GM23338 (cell line): ENCODE measurements at regions not wholly inside any gene's neighbourhood (a gene's known extent, or its start where the extent isn't known, plus 50 kb on each side); places are given as distances from the start of the nearest gene placed in this dataset.

Experiments
- ATAC-seq: fragments of 200-7000 bp; cut with Tn5 transposase; 3 replicates; pipeline ENCODE4 v1.9.1; 2020
- DNase-seq: peaks from one replicate; pipeline ENCODE4 v3.0.0-alpha.2; 2015; ENCODE audit warnings: low spot score
- H2AFZ ChIP-seq: fragments of 200-600 bp; sonication (generic); 2 replicates; pipeline ENCODE4 v1.8.0; 2016; ENCODE audit warnings: antibody characterized with exemption, mild to moderate bottlenecking, moderate library complexity
- H3F3A ChIP-seq: fragments of 200-600 bp; sonication (generic); replicated peaks from 2 replicates; pipeline ENCODE4 v1.8.0; 2017; ENCODE audit warnings: antibody characterized with exemption, mixed run types, low read depth
- H3K27ac ChIP-seq: fragments of 200-600 bp; sonication (generic); 2 replicates; pipeline ENCODE4 v1.6.1; 2016; ENCODE audit warnings: low read depth
- H3K27me3 ChIP-seq: fragments of 200-600 bp; sonication (generic); 2 replicates; pipeline ENCODE4 v1.8.0; 2016; ENCODE audit warnings: mild to moderate bottlenecking, mixed run types, moderate library complexity; ENCODE audit not compliant: insufficient read depth
- H3K36me3 ChIP-seq: fragments of 200-600 bp; sonication (generic); 2 replicates; pipeline ENCODE4 v1.8.0; 2016; ENCODE audit warnings: mild to moderate bottlenecking; ENCODE audit not compliant: insufficient read depth
- H3K4me1 ChIP-seq: fragments of 200-600 bp; sonication (generic); 2 replicates; pipeline ENCODE4 v1.8.0; 2016; ENCODE audit warnings: mild to moderate bottlenecking, moderate library complexity; ENCODE audit not compliant: insufficient read depth
- H3K4me2 ChIP-seq: fragments of 200-600 bp; sonication (generic); 2 replicates; pipeline ENCODE4 v1.7.1; 2017; ENCODE audit warnings: mixed run types
- H3K4me3 ChIP-seq: fragments of 200-600 bp; sonication (generic); 2 replicates; pipeline ENCODE4 v1.6.1; 2016; ENCODE audit warnings: mixed run types
- H3K79me2 ChIP-seq: fragments of 200-600 bp; sonication (generic); replicated peaks from 2 replicates; pipeline ENCODE4 v1.8.0; 2017; ENCODE audit warnings: mild to moderate bottlenecking; ENCODE audit not compliant: insufficient read depth
- H3K9me2 ChIP-seq: fragments of 200-600 bp; sonication (generic); 2 replicates; pipeline ENCODE4 v1.8.0; 2017; ENCODE audit not compliant: insufficient read depth
- H4K20me1 ChIP-seq: fragments of 200-600 bp; sonication (generic); replicated peaks from 2 replicates; pipeline ENCODE4 v1.8.0; 2017; ENCODE audit warnings: mild to moderate bottlenecking; ENCODE audit not compliant: insufficient read depth
- H3K27ac Mint-ChIP-seq: 2 replicates; pipeline ENCODE4 v1.8.0; 2020; ENCODE audit warnings: inconsistent platforms, mild to moderate bottlenecking, moderate library complexity, mixed read lengths
- H3K27me3 Mint-ChIP-seq: 3 replicates; pipeline ENCODE4 v1.8.0; 2022; ENCODE audit warnings: low read depth, mild to moderate bottlenecking, moderate library complexity, mixed read lengths, inconsistent platforms; ENCODE audit not compliant: insufficient read depth, poor library complexity
- H3K36me3 Mint-ChIP-seq: 3 replicates; pipeline ENCODE4 v1.8.0; 2021; ENCODE audit warnings: low read depth, mild to moderate bottlenecking, inconsistent platforms, moderate library complexity, mixed read lengths
- H3K4me1 Mint-ChIP-seq: 3 replicates; pipeline ENCODE4 v1.8.0; 2020; ENCODE audit warnings: mild to moderate bottlenecking, inconsistent platforms, mixed read lengths
- H3K4me3 Mint-ChIP-seq: 3 replicates; pipeline ENCODE4 v1.8.0; 2021; ENCODE audit warnings: moderate library complexity, mild to moderate bottlenecking, inconsistent platforms, mixed read lengths
- H3K9me3 Mint-ChIP-seq: 3 replicates; pipeline ENCODE4 v1.8.0; 2020; ENCODE audit warnings: moderate library complexity, mild to moderate bottlenecking, inconsistent platforms, mixed read lengths
- CREB1 ChIP-seq: fragments of 250-450 bp; sonication (Bioruptor Pico); IDR thresholded peaks from 2 replicates; pipeline ENCODE4 v1.5.0; 2020; ENCODE audit warnings: low read depth, mild to moderate bottlenecking, moderate library complexity
- EZH2 ChIP-seq: fragments of 200-600 bp; sonication (generic); IDR thresholded peaks from one replicate; pipeline ENCODE4 v1.8.0; 2017; ENCODE audit warnings: antibody characterized with exemption, mild to moderate bottlenecking, low read depth; ENCODE audit not compliant: unreplicated experiment
- EZH2phosphoT487 ChIP-seq: fragments of 200-600 bp; sonication (generic); IDR thresholded peaks from one replicate; pipeline ENCODE4 v1.8.1; 2018; ENCODE audit warnings: antibody characterized with exemption; ENCODE audit not compliant: unreplicated experiment
- JUNB ChIP-seq: IDR thresholded peaks from one replicate; pipeline ENCODE4 v1.6.1; 2016; ENCODE audit warnings: antibody characterized with exemption; ENCODE audit not compliant: unreplicated experiment
- NANOG ChIP-seq: IDR thresholded peaks from 2 replicates; pipeline ENCODE4 v1.6.1; 2016; ENCODE audit warnings: antibody characterized with exemption, borderline replicate concordance
- POLR2AphosphoS5 ChIP-seq: IDR thresholded peaks from 2 replicates; pipeline ENCODE4 v1.6.1; 2016; ENCODE audit warnings: antibody characterized with exemption, low read depth
- REST ChIP-seq: IDR thresholded peaks from one replicate; pipeline ENCODE4 v1.6.1; 2018; ENCODE audit warnings: antibody characterized with exemption; ENCODE audit not compliant: unreplicated experiment
- STAT1 ChIP-seq: IDR thresholded peaks from one replicate; pipeline ENCODE4 v1.6.1; 2016; ENCODE audit warnings: antibody characterized with exemption; ENCODE audit not compliant: unreplicated experiment
- ZNF114 ChIP-seq: fragments of 250-450 bp; sonication (Bioruptor Pico); IDR thresholded peaks from 2 replicates; pipeline ENCODE4 v1.5.0; 2020; ENCODE audit warnings: mild to moderate bottlenecking, moderate library complexity
- ZNF462 ChIP-seq: fragments of 250-450 bp; sonication (Bioruptor Pico); IDR thresholded peaks from 2 replicates; pipeline ENCODE4 v1.5.0; 2020; ENCODE audit warnings: mild to moderate bottlenecking, moderate library complexity
- TF ChIP-seq, protein P1 (sequence below): IDR thresholded peaks from 2 replicates; pipeline ENCODE4 v1.6.1; 2016; ENCODE audit warnings: antibody characterized with exemption

DNA sequence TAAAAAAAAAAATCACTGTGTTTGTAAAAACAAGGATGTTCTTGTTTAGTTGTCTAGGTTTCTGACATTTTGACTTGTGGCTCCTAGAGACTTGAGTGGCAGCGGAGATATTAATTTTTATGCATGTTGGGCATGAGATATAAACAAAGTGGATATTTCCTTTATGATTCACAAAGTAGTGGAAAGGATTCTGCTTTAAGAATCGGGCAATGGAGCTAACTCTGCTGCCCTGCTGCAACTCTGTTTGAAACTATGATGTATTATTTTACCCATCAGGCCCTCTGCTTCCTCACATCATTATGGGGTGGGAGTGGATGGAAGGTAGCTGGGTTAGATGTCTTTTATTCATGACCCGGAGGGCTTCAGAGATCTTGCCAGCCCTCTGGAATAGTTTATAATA, 94.1 kb upstream of the CD180 start:
- no peaks in the 10 kb centered on the region for H3K27me3 Mint-ChIP-seq
- no peak overlapping the region for H3K27ac ChIP-seq
- no peaks in the 10 kb centered on the region for H3F3A ChIP-seq
- H3K4me2 ChIP-seq, result no peak overlapping the region
- TF ChIP-seq NANOG (no peak), CREB1 (no peak), JUNB (no peak), ZNF114 (no peak), EZH2 (no peak), REST (no peak), STAT1 (no peak), ZNF462 (CRISPR knock-in tag) (no peak), EZH2phosphoT487 (no peak), POLR2AphosphoS5 (no peak)
- TF ChIP-seq, protein P1, sequence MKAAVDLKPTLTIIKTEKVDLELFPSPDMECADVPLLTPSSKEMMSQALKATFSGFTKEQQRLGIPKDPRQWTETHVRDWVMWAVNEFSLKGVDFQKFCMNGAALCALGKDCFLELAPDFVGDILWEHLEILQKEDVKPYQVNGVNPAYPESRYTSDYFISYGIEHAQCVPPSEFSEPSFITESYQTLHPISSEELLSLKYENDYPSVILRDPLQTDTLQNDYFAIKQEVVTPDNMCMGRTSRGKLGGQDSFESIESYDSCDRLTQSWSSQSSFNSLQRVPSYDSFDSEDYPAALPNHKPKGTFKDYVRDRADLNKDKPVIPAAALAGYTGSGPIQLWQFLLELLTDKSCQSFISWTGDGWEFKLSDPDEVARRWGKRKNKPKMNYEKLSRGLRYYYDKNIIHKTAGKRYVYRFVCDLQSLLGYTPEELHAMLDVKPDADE, result no peak
- H3K4me1 ChIP-seq, result peaks cover 7% of the 10 kb centered on the region; the same call in 1 of the 2 replicates
- H3K4me3 Mint-ChIP-seq, result no peak overlapping the region
- peaks cover 3% of the 10 kb centered on the region; the same call in 1 of the 3 replicates for H3K4me1 Mint-ChIP-seq
- no peaks in the 10 kb centered on the region for H3K36me3 ChIP-seq
- ATAC-seq (no peak), DNase-seq (no peak)
- no peaks in the 10 kb centered on the region for H3K9me3 Mint-ChIP-seq
- no peaks in the 10 kb centered on the region for H3K79me2 ChIP-seq
- no peak overlapping the region for H3K27ac Mint-ChIP-seq
- H4K20me1 ChIP-seq, result no peaks in the 10 kb centered on the region
- H2AFZ ChIP-seq, result no peak overlapping the region
- H3K9me2 ChIP-seq, result peaks cover 9% of the 10 kb centered on the region
- H3K27me3 ChIP-seq, result no peaks in the 10 kb centered on the region
- no peak overlapping the region for H3K4me3 ChIP-seq
- H3K36me3 Mint-ChIP-seq, result no peaks in the 10 kb centered on the region
